Stimulated activated naive CD4-positive, alpha-beta T cell treated with Interleukin-2 at 50 U/mL for 16 hours (primary cell): ENCODE measurements at regions not wholly inside any gene's neighbourhood (a gene's known extent, or its start where the extent isn't known, plus 50 kb on each side); places are given as distances from the start of the nearest gene placed in this dataset.
"Not testable (repeated sequence)": the region's sequence is repeated elsewhere in the genome, so short reads cannot be mapped to it uniquely, and the experiment has no call there.

Source experiments
- DNase-seq: peaks from one replicate; lab custom pipeline; 2025; lab: John Stamatoyannopoulos, UW

GRCh38 chrX:122566401-122566800 is 617.7 kb upstream of the GRIA3 start:
- DNase-seq = no peak

GRCh38 chrX:122567911-122568310 is 616.2 kb upstream of the GRIA3 start:
- DNase-seq = no peak

GRCh38 chrX:122572461-122572860 is 611.6 kb upstream of the GRIA3 start:
- DNase-seq = no peak

- DNase-seq = no peak
These were observed 605.0 kb upstream of the GRIA3 start for GRCh38 chrX:122579036-122579435.

- DNase-seq = no peak
These were observed 604.6 kb upstream of the GRIA3 start for GRCh38 chrX:122579526-122579925.

- no peak for DNase-seq
These were observed 601.7 kb upstream of the GRIA3 start for GRCh38 chrX:122582280-122582974.

GRCh38 chrX:122582975-122583305 is 601.1 kb upstream of the GRIA3 start:
- DNase-seq = no peak

- DNase-seq = no peak
These were observed 600.5 kb upstream of the GRIA3 start for GRCh38 chrX:122583551-122583950.

- DNase-seq = no peak
These were observed 599.1 kb upstream of the GRIA3 start for GRCh38 chrX:122584981-122585380.

GRCh38 chrX:122586831-122587230 is 597.2 kb upstream of the GRIA3 start:
- no peak for DNase-seq

GRCh38 chrX:122591546-122591945 is 592.5 kb upstream of the GRIA3 start:
- DNase-seq = no peak

GRCh38 chrX:122596998-122597397 is 587.1 kb upstream of the GRIA3 start:
- DNase-seq = no peak

- no peak for DNase-seq
These were observed 561.3 kb upstream of the GRIA3 start for GRCh38 chrX:122622795-122623194.

GRCh38 chrX:122625239-122625638 is 558.8 kb upstream of the GRIA3 start:
- DNase-seq = no peak

GRCh38 chrX:122625821-122626220 is 558.3 kb upstream of the GRIA3 start:
- no peak for DNase-seq

- DNase-seq = no peak
These were observed 557.2 kb upstream of the GRIA3 start for GRCh38 chrX:122626871-122627270.

GRCh38 chrX:122641136-122641535 is 542.9 kb upstream of the GRIA3 start:
- no peak for DNase-seq

GRCh38 chrX:122641826-122642225 is 542.3 kb upstream of the GRIA3 start:
- no peak for DNase-seq

GRCh38 chrX:122655256-122655655 is 528.8 kb upstream of the GRIA3 start:
- not testable (repeated sequence) for DNase-seq

- DNase-seq = no peak
These were observed 517.5 kb upstream of the GRIA3 start for GRCh38 chrX:122666601-122667000.

GRCh38 chrX:122667667-122668066 is 516.4 kb upstream of the GRIA3 start:
- no peak for DNase-seq

GRCh38 chrX:122703762-122704161 is 480.3 kb upstream of the GRIA3 start:
- no peak for DNase-seq

GRCh38 chrX:122739770-122740169 is 444.3 kb upstream of the GRIA3 start:
- no peak for DNase-seq

- DNase-seq = no peak
These were observed 413.5 kb upstream of the GRIA3 start for GRCh38 chrX:122770581-122770980.

GRCh38 chrX:122771933-122772332 is 412.1 kb upstream of the GRIA3 start:
- DNase-seq = no peak
